Heart left ventricle (tissue), 13 donors: ENCODE measurements at regions not wholly inside any gene's neighbourhood (a gene's known extent, or its start where the extent isn't known, plus 50 kb on each side); places are given as distances from the start of the nearest gene placed in this dataset.

Experiments
- POLR2A ChIP-seq, 2 donors: fragments of 450-650 bp; IDR thresholded peaks; one replicate each; pipeline ENCODE4 v1.6.1; 2017; ENCODE audit warnings: antibody characterized with exemption in 2 of 2, mild to moderate bottlenecking in 2 of 2, moderate library complexity in 2 of 2
- TF ChIP-seq, protein P1 (sequence below), 12 donors: fragments of 200-600 bp; sonication (generic) in 4 of 12; IDR thresholded peaks; one replicate each; pipeline versions ENCODE4 v1.5.0 to v1.8.0; 2018 to 2022; ENCODE audit warnings: antibody characterized with exemption in 12 of 12, mild to moderate bottlenecking in 5 of 12
- donor health status: ischemic (EF 13 %, LVEDD 7.1; RV severe dilation, severe dysfunction).
- donor health status: DM: no; HTN: yes; CAD: no.
- donor health status: DM: no; HTN: no; CAD: no.
- donor health status: ischemic (EF 25% LVEDD 6.9; RV normal size, moderate dysfunction).
- donor health status: ischemic (EF 25% LVEDD 5.7; RV mildly dilated, moderate dysfunction).
- donor health status: ischemic (EF 35%, LVEDD 5.7; RV mildly dilated, moderate dysfunction).
- donor health status: nonischemic (EF 11% LVEDD 7.7; RV severe dilation, severe dysfunction).
- donor health status: DM: yes; HTN: yes; CAD: no.
- donor health status: PGD.
- donor health status: ischemic (EF 29% LVEDD 5.4; RV normal size, mild dysfunction).
- donor health status: nonischemic (EF 23%, LVEDD 6.1; RV moderate dilation, normal function).

DNA sequence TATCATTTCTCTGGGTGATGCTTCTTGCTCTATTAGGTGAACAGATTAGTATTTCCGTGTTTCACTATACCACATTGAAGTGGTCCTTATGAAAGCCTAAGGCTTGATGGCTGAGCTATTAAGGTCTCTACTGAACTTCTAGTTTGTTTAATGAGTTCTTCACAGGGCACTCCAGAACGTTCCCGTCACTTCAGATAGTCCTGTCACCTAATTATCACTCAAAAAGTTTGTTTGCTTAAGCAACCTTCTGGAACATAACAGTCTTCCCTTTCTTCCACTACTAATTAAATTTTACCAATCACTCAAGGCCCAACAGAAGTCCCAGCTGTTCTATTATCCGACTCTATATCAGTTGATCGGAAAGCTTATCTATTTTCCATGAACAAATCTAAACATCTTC, 104.6 kb upstream of the ZC3H11B start:
- TF ChIP-seq POLR2A (IDR thresholded peaks at IDR 0.05), result no peak
- TF ChIP-seq, protein P1, sequence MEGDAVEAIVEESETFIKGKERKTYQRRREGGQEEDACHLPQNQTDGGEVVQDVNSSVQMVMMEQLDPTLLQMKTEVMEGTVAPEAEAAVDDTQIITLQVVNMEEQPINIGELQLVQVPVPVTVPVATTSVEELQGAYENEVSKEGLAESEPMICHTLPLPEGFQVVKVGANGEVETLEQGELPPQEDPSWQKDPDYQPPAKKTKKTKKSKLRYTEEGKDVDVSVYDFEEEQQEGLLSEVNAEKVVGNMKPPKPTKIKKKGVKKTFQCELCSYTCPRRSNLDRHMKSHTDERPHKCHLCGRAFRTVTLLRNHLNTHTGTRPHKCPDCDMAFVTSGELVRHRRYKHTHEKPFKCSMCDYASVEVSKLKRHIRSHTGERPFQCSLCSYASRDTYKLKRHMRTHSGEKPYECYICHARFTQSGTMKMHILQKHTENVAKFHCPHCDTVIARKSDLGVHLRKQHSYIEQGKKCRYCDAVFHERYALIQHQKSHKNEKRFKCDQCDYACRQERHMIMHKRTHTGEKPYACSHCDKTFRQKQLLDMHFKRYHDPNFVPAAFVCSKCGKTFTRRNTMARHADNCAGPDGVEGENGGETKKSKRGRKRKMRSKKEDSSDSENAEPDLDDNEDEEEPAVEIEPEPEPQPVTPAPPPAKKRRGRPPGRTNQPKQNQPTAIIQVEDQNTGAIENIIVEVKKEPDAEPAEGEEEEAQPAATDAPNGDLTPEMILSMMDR (IDR thresholded peaks at IDR 0.05), result no peak
